G401 (cell line): ENCODE measurements at regions not wholly inside any gene's neighbourhood (a gene's known extent, or its start where the extent isn't known, plus 50 kb on each side); places are given as distances from the start of the nearest gene placed in this dataset.
"Not testable (repeated sequence)": the region's sequence is repeated elsewhere in the genome, so short reads cannot be mapped to it uniquely, and the experiment has no call there.

Source experiments
- DNase-seq: peaks from one replicate; pipeline ENCODE4 v3.0.0-alpha.2; 2015; ENCODE audit warnings: low spot score
- in situ Hi-C: cut with HindIII; loops from 2 replicates; pipeline ENCODE4 v1.10.0; 2016; ENCODE audit warnings: low sequenced_read_pairs, mixed read lengths

DNA sequence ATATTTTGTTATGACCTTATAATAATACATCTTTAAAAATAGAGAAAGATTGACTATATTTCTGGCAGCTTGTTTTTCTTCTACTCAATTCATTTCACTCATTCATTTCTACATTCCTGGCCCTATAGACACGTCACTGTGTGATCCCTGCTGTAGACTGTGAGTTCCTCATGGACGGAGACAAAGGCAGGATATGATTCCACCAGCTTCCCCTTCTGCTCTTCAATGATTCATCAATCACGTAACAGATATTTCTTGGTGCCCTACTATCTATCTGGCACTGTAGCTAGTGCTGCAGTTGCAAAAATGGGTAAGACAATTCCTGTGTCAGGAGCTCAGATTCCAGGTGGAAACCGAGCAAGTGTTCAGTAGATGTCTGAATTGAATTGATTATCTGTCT, 415.0 kb downstream of the SFMBT2 start:
- in situ Hi-C loops, result no loop called here
- DNase-seq, result no peak

DNA sequence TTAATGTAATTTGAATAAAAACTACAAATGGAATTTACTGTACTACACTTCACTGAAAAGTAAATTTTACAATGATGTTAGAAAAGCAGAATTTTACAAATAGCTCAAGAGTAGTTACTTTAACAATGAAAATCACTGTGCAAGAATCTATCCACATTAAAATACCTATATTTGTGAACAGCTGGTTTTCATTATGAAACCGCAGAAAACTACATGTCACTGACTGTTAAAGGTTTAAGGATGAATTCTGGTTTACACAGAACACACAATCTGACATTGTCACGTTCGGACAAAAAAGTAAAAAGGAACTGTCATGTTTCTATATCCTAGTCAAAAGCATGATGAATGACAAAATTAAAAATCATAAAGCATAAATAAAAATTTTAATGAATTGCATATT, 415.3 kb upstream of the PRKCQ start:
- in situ Hi-C loops, result no loop called here
- no peak for DNase-seq

DNA sequence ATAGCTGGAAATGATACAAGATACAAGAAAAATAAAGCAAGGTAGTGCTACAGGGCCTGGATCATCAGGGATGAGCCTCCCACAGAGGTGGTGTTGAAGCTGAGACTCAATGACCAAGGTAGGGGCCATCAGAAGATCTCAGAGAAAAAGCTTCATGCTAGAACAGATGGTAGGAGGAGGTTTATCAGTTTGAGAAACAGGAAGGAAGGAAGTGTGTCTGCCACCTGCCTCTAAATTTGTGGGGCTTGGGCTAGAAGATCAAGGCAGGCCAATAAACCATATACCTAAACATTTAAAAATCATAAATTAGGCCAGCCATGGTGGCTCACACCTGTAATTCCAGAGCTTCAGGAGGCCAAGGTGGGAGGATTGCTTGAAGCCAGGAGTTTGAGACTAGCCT, 410.8 kb upstream of the PRKCQ start:
- in situ Hi-C loops, result no loop called here
- no peak for DNase-seq

DNA sequence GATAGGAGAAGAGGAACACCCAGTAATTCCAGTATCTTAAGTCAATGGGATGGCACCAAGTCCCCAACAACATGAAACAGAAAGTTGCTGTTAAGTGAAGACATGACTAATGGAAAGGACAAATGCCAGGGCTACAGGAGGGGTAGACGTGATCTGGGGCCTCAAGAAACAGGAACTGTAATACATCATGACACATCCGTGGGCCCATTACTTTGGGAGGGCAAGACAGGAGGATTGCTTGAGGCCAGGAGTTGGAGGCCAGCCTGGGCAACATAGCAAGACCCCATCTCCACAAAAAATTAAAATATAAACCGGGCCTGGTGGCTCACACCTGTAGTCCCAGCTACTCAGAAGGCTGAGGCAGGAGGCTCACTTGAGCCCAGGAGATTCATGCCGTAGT, 408.6 kb upstream of the PRKCQ start:
- in situ Hi-C loops, result no loop called here

GRCh38 chr10:6987536-6987945, 407.5 kb upstream of the PRKCQ start:
- in situ Hi-C loops, result no loop called here

More for the DNA sequence above, 408.6 kb upstream of the PRKCQ start:
- DNase-seq, result no peak

DNA sequence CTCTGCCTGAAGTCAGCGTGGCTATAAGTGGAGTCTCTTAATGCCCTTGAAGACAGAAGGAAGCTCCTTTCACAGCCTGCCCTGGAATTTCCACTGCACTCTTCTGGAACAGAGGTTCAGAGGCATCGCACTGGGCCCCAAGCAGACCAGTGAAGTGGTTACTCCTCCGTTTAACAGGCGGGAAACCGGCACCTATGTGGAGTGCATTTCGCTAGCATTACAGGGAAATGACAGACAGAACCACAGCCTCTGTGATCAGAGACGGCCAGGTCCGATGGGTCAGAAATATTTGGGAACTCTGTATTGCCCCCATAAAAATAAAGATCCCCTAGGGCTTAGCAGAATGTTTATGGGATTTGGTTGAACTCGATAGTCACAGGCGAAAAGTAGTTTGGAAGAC, 406.9 kb upstream of the PRKCQ start:
- in situ Hi-C loops, result no loop called here
- DNase-seq, result no peak

More at GRCh38 chr10:6987536-6987945, 407.5 kb upstream of the PRKCQ start:
- DNase-seq, result peak; percentile 23

DNA sequence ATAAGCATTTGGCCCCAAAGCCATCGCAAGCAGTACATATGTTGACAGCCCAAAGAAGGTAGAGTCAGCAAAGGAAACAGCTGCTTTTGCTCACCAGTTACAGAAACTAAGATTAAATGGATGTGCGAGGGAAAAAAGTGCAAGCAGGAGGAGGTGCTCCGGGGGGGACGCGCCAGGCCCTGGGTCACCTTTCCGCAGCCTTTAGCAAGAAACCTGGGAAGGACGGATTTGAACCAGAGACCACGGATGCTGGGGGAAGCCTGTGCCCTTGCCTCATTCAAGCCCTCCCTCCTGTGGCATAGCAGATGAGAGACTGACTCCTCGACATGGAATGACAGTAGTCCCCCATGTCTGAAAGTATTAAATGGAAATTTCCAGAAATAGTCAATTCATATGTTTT, 405.6 kb upstream of the PRKCQ start:
- no peak for DNase-seq
- in situ Hi-C loops, result no loop called here

- no peak for DNase-seq
- in situ Hi-C loops, result no loop called here
Measured at GRCh38 chr10:6984971-6985370, 404.9 kb upstream of the PRKCQ start.

GRCh38 chr10:6984016-6984415, 403.9 kb upstream of the PRKCQ start:
- in situ Hi-C loops, DNase-seq: not testable (repeated sequence)

DNA sequence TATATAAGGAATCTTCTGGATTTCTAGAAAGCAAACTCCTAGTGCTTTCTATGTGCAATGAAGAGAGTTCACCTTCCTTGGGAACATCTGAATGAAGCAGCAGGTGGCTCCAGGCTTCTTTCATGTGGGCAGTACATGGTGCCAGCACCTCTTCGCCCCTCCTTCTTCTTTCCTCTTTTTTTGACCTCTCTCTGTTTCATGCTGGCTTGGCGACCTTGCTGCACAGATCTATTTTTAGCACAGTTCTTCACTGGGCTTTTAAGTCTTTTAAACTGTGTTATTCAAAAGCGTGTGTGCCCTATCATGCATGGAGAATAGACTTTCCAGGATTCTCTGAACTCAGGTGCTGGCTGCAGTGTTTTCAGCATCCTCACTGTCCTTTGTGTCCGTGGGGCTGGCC, 400.3 kb upstream of the PRKCQ start:
- DNase-seq, result no peak
- in situ Hi-C loops, result no loop called here

DNA sequence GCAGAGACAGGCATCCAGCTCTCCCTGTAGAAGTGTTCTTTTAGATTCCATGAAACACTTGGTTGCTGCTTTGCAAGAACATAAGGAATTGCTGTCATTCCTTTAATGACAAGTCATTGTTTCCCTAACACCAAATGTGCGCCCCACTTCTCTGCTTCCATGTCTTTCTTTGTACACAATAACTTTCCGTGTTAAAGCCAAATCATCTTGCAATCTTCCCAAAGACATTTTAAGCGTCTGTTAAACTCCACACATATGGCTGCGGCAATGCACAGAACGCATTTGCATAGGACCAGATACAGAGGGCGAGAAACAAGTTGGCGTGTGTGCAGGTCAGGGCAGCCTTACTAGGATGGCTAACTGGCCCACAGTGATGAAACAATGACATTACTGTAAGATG, 399.3 kb upstream of the PRKCQ start:
- no peak for DNase-seq
- in situ Hi-C loops, result no loop called here

DNA sequence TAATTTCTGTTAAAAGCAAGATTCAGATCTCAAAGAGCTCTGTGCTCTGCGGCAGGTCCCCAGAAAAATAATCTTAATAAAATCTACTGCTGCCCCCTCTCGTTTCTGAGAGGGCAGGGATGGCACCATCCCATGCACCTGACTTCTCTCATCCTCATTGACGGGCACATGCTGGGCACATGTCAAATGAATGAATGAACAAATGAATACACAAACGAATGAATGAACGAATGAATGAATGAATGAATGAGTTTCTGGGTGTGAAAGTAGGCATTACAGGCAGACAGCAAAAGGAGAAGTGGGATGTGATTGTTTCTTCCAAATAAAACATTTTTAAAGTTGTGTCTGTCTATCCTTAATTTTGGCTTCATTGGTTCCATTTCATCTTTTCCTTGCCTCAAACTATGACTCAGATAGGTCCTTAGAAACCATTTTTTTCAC, 398.1 kb upstream of the PRKCQ start:
- DNase-seq, result no peak
- in situ Hi-C loops, result no loop called here

DNA sequence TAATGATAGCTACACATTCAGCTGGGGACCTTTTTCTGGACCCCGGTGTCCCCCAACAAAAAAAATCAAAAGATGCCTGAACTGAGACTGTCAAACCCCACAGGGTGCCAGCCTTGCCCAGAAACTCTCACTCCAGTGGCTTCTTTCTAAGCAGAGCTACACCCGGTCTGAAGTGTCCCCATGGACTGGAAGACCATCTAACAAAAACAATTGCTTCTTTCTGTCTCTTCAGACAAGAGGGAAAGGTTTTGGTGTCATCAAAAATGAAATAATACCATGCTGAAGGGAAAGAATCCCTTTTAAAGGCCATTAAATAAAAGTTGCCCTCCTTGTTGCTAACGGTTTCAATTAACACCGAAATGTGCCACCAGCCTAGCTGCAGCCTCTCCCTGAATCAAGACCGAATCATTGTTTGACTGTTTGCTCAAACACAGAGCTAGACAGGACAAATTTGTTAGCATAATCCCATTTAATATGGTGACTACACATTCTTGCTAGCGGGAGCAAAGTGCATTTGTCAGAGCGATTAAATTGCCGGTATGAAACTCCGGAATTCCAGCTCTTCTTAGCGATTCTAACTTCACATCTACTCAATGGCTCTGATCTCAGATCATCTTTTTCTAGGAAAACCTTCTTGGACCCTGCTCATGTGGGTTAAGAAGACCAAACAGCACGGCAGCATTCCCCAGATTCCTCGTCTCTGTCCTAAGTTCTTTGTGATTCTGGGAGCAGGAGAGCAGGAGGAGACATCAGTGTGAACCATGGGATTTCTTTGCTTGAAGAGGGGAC, 397.5 kb upstream of the PRKCQ start:
- in situ Hi-C loops, result no loop called here
- no peak for DNase-seq

- DNase-seq, result no peak
Measured at GRCh38 chr10:6973899-6974298, 393.8 kb upstream of the PRKCQ start.

DNA sequence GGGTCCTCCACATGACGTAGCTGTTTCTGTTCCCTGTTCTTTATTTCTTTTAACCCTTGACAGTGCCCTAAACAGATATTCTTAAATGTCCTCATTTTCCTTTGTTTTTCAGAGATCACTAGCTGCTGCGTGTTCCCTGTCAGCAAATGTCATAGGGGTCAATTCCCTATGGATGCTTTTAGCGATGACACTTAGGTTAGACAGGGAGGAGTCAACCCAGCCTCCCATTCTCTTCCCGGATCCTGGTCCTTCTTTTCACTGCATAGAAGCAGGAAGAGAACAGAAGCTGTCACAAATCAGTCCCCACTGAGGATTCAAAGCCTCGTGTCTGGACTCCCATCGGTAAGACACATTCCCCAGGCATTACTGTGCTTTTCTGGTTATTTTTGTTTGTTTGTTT, 392.1 kb upstream of the PRKCQ start:
- DNase-seq, result no peak
- in situ Hi-C loops, result no loop called here

More at GRCh38 chr10:6973899-6974298, 393.8 kb upstream of the PRKCQ start:
- in situ Hi-C loops, result no loop called here

- no peak for DNase-seq
- in situ Hi-C loops, result no loop called here
Measured at GRCh38 chr10:6969659-6970058, 389.6 kb upstream of the PRKCQ start.

DNA sequence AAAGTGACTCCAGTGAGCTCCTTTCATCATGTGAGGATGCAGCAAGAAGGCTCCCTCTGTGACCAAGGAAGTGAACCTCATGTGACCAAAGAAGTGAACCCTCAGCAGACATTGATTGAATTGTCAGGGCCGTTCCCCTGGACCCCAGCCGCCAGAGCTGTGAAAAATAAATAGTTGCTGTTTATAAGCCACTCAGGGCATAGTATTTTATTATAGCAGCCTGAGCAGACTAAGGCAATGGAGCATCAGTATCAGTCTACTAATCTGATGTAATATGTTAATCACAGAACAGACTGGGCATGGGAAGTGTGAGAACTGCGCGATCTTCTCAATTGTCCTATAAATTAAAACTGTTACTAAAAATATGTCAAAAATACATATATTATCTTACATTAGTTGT, 384.5 kb upstream of the PRKCQ start:
- no peak for DNase-seq
- in situ Hi-C loops, result no loop called here

DNA sequence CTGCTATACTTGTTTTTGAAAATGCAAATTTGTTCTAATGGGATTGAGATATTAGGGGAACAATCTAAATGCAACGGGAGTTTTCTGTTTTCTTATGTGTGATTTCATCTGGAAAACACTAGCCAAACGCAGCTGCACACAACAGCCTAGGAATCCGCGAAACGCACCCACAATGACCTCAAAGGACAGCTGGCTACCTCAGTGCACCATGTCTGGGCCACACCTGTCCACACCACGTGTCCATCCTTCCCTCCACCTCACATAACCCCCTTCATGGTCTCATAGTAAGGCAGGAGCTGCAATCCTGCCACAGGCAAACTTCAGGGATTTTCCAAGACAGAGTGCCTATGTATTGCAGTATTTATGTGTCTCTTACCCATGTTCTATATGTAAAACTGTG, 382.5 kb upstream of the PRKCQ start:
- DNase-seq, result no peak
- in situ Hi-C loops, result no loop called here

DNA sequence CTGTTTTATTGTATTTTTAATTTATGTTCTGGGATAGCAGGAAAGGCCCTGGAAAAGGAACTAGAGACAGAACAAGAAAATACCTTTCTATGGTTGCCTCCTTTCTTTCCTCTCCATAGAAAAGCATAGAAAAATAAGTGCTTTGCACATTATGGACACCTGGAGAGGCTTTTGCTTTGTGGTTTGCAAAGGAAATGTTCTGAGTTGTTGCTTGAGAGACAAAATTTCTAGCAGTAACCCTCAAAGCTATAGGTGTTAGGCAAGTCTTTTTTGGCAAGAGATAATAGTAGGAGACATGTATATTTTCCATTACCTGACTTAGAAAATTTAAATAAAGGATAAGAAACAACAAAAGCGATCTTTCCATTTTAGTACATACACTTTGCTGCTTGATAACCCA, 378.6 kb upstream of the PRKCQ start:
- no peak for DNase-seq
- in situ Hi-C loops, result no loop called here

- in situ Hi-C loops, result no loop called here
- DNase-seq, result no peak
Measured at GRCh38 chr10:6958254-6958653, 378.2 kb upstream of the PRKCQ start.

DNA sequence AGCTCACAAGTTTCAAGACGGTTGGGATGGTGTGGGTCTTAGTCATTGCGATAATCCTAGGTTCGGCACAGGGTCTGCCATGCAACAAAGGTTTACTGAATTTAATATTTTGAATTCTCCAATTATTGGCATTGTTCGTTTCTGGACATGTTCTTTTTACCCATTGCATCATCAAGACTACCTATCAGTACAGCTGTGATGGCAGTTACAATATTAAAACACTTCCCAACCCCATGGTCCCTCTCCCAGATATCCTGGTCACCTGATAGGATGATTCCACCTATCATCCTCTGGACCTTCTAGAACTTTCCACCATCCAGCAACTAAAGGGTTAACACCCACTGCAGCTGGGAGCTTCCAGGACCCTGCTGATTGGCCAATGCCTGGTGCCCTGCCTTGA, 377.8 kb upstream of the PRKCQ start:
- DNase-seq, result no peak
- in situ Hi-C loops, result no loop called here
